WI38 (cell line): ENCODE measurements at regions not wholly inside any gene's neighbourhood (a gene's known extent, or its start where the extent isn't known, plus 50 kb on each side); places are given as distances from the start of the nearest gene placed in this dataset.

Experiments
- H3K4me3 ChIP-seq: 2 replicates; pipeline ENCODE4 v1.5.1; 2011; ENCODE audit warnings: low read depth, mild to moderate bottlenecking, control low read depth, low read length
- CTCF ChIP-seq: IDR thresholded peaks from 2 replicates; pipeline ENCODE4 v1.5.1; 2012; ENCODE audit warnings: low read depth, mild to moderate bottlenecking, control low read depth, low read length

DNA sequence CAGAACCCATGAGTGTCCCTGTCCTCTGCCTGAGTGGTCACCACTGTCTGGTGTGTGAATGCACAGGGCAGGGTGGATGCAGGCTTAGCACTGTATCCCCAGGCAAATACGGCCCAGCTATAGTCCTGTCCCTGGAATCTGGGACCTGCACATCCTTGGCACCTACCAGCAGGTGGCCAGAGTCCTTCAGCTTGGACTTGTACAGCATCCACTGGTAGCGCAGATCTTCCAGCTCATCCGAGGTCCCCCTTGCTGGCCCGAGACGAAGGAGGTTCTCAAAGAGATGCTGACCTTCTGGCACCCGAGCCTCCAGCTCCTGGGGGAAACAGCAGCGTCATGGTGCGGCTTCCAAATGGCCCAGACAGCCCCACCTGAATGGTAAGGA is 83.4 kb downstream of the SYNE3 start:
- TF ChIP-seq CTCF, result no peak

DNA sequence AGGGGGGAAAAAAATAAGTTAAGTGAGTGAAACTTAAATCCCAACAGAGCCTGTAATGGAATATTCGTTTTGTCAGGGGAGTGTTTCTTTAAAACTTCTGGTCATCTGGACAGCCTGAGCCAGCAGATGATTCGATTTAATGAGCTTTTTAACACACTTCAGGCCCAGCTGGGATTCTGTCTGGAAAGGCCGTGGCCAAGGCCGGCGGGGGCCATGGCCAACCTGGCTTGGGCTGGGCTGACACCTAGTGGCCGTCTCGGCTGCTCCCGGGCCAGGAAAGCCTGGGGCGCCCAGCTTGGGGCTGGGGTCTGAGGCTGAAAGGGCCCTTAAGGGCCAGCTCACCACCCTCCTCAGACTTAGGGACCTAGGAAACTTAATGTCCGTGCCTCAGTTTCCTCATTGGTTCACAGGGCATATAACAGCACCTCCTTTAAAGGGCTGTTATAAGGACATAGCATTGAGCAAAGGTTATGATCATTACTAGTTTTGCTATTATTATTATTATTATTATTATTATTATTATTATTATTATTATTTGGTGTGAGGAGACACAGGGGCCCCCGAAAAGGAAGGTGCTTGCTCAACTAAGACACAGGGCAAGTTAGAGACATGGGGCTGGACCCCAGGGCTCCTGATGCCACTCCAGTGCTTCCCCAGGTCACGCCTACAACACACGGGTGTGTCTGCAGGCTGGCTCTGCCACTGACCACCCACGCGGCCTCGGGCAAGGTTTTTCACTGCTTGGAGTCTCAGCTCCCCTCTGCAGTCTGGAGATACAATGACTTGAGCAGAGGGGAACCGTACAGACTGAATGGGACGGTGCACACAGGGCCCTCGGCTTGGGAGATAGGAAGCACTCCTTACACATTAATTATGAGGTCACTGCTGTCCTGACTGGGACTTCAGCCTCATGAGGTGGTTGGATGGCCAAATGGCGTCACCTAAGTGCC is 84.0 kb downstream of the SYNE3 start:
- TF ChIP-seq CTCF, result peak; percentile 49
- no peak overlapping the region for H3K4me3 ChIP-seq

More for the DNA sequence above, 83.4 kb downstream of the SYNE3 start:
- H3K4me3 ChIP-seq, result no peak overlapping the region

DNA sequence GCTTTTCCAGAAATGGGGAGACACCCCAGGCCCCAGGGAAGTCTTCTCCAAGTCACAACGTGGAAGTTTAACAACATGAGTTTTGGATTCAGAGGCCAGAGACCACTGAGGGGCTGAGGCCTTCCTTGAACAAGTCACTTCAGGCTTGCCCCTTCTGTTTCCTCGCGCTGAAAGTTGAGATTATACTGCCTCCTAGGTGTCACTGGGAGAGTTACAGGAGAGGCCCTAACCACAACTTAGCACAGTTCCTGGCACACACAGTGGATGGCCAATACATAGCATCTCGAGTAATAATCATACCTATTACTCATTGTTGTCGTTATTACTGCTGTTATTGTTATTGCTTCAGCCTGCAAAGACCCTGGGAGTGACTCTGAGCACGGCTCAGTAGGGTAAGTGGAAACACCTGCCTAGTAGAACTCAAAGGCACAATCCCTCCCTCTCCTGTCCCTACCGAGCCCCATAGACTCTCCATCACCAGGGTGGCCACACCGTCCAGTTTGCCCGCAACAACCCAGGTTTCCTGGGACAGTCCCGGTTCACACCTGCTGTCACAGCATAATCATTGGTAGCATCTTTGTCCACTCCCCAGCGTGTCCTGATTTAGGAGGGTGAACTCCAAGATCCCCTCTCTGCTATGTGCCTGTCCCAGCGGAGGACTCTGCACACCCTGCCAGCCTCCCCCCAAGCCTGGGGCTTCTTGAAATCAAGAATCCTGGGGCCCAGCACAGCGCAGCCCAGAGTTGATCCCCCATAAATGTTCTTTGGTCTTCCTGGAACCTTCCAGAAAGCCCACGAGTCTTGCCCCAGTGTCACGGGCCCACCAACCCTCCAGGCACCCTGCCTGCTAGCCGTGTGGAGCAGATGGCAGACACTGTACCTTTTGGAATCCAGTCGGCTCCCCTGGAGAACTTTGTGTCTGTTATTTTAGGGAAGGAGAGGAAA is 85.0 kb downstream of the SYNE3 start:
- TF ChIP-seq CTCF, result peak; percentile 38
- no peak overlapping the region for H3K4me3 ChIP-seq

DNA sequence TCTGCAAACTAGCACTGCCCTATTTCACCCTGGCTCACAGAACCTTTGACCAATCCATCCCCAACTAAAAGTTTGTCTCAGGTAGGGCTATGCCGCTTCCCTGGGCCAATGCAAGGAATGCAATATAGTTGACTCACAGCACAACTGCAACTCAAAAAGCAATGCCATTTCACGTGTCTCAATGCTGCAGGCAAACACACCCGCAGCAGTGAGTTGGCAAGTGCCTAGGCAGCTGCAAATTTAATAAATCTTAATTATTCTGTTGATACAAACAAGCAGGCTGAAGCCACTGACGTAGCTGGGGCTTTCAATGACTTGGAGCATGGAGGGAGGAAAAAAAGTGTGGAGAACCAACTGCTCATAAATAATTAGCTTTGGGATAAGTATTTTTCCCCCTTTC is 87.9 kb downstream of the SYNE3 start:
- H3K4me3 ChIP-seq, result no peak overlapping the region
- TF ChIP-seq CTCF, result no peak

DNA sequence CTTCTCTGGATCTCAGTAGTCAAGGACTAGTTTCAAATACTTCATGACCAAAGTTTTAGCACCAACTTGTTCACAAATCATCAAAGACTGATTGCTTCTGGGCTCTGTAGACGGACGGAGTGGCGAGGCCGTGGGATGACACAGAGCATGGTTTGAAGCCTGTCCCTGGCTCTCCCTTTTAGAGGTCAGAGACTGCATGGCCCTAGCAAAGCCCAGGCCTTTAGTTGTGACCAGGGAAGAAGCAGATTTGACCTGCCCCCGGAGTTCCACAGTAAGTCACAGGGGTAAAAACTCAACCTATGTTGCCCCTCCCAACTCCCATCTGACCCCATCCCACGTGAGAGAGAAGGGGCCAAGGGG is 90.4 kb downstream of the SYNE3 start:
- H3K4me3 ChIP-seq, result no peak overlapping the region
- no peak for TF ChIP-seq CTCF

DNA sequence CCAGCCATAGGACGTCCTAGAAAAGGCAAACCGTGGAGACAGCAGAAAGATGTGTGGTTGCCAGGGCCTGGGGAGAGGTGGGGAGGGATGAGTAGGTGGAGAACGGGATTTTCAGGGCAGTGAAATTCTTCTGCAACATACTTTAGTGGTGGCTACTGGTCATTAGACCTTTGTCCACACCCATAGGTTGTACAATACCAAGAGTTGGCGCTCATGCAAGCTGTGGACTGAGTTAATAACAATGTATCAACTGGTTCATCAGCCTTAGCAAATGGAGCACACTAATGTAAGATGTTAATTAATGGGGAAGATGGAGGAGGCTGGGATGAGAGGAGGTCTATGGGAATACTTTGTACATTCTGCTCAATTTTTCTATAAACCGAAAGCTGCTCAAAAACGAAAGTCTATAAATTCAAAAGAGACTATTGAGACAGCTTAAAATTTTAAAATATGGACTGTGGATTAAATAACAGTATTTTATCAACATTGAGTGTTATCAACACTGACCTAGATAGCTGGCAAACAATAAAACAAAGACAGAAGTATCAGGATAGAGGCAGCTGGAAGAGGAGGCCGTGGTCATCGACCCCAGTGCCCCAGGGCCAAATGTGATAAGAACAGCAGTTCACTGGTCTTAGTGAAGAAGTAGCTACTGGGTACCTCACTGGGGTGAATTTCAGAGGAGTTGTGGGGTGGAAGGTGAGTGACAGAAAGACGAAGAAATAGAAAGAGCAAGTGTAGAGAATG is 90.9 kb downstream of the SYNE3 start:
- TF ChIP-seq CTCF, result no peak
- no peak overlapping the region for H3K4me3 ChIP-seq
